K562 (cell line): ENCODE measurements at regions not wholly inside any gene's neighbourhood (a gene's known extent, or its start where the extent isn't known, plus 50 kb on each side); places are given as distances from the start of the nearest gene placed in this dataset.

Experiments used
- E2F4 ChIP-seq: sonication (generic); formaldehyde crosslinking; IDR thresholded peaks from 2 replicates; pipeline ENCODE4 v1.8.0; 2022; ENCODE audit warnings: mild to moderate bottlenecking, low read depth, missing genetic modification reagents
- ELF2 ChIP-seq: fragments of 250-450 bp; sonication (Bioruptor Pico); IDR thresholded peaks from 2 replicates; pipeline ENCODE4 v1.5.0; 2021; ENCODE audit warnings: mild to moderate bottlenecking
- ETV1 ChIP-seq: fragments of 450-650 bp; conservative IDR thresholded peaks from 2 replicates; pipeline ENCODE4 v1.6.1; 2016; ENCODE audit warnings: missing genetic modification characterization, control low read depth, low read depth, missing compliant biosample characterization
- EZH2 ChIP-seq: IDR thresholded peaks from 2 replicates; pipeline ENCODE4 v1.6.1; 2012; ENCODE audit warnings: low read depth, mild to moderate bottlenecking, inconsistent platforms, low read length, borderline replicate concordance
- FOXA3 ChIP-seq, 2 experiments: fragments of 450-650 bp in 1 of 2; sonication (generic) in 1 of 2; formaldehyde crosslinking; IDR thresholded peaks in 1 of 2; conservative IDR thresholded peaks in 1 of 2; 2 replicates each; pipeline versions ENCODE4 v1.4.0 to v1.8.0; 2020 to 2022; ENCODE audit warnings: mild to moderate bottlenecking in 2 of 2, missing genetic modification reagents in 1 of 2
- HBP1 ChIP-seq: fragments of 450-650 bp; formaldehyde crosslinking; IDR thresholded peaks from 2 replicates; pipeline ENCODE4 v1.4.0; 2022; ENCODE audit warnings: missing genetic modification characterization
- KDM2B ChIP-seq: fragments of 250-450 bp; sonication (Bioruptor Pico); IDR thresholded peaks from 2 replicates; pipeline ENCODE4 v1.8.0; 2021; ENCODE audit warnings: mild to moderate bottlenecking, moderate library complexity
- LCOR ChIP-seq: sonication (generic); formaldehyde crosslinking; IDR thresholded peaks from 2 replicates; pipeline ENCODE4 v1.8.0; 2022; ENCODE audit warnings: mild to moderate bottlenecking, missing genetic modification reagents
- MAFF ChIP-seq: IDR thresholded peaks from 2 replicates; pipeline ENCODE4 v1.6.1; 2012; ENCODE audit warnings: low read length, improper control_type of control experiment
- MAZ ChIP-seq, 2 experiments: fragments of 450-650 bp in 1 of 2; sonication (generic) in 1 of 2; formaldehyde crosslinking; IDR thresholded peaks in 1 of 2; conservative IDR thresholded peaks in 1 of 2; 2 replicates each; pipeline versions ENCODE4 v1.4.0 to v1.5.0; 2020; ENCODE audit warnings: mild to moderate bottlenecking in 1 of 2, missing genetic modification reagents in 1 of 2
- MTA3 ChIP-seq: fragments of 450-650 bp; formaldehyde crosslinking; IDR thresholded peaks from 2 replicates; pipeline ENCODE4 v1.6.1; 2017; ENCODE audit warnings: mild to moderate bottlenecking, borderline replicate concordance
- PREB ChIP-seq: sonication (generic); formaldehyde crosslinking; IDR thresholded peaks from 2 replicates; pipeline ENCODE4 v1.8.1; 2023; ENCODE audit warnings: mild to moderate bottlenecking, missing genetic modification reagents
- RAD51 ChIP-seq: fragments of 450-650 bp; IDR thresholded peaks from 2 replicates; pipeline ENCODE4 v1.7.1; 2016; ENCODE audit warnings: low read depth, mild to moderate bottlenecking, borderline replicate concordance
- TBL1XR1 ChIP-seq, 2 experiments: IDR thresholded peaks; 2 replicates each; pipeline ENCODE4 v1.6.1; 2012; ENCODE audit warnings: improper control_type of control experiment in 2 of 2, low read length in 2 of 2, mild to moderate bottlenecking in 1 of 2
- TCF7L2 ChIP-seq: fragments of 150-350 bp; IDR thresholded peaks from 2 replicates; pipeline ENCODE4 v1.6.1; 2016; ENCODE audit warnings: low read depth, mild to moderate bottlenecking, low read length, moderate library complexity
- USF1 ChIP-seq: sonication (generic); formaldehyde crosslinking; IDR thresholded peaks from 2 replicates; pipeline ENCODE4 v1.9.0; 2022; ENCODE audit warnings: mild to moderate bottlenecking, missing genetic modification reagents
- ZBED1 ChIP-seq: IDR thresholded peaks from 2 replicates; pipeline ENCODE4 v1.6.1; 2014
- ZBTB7A ChIP-seq: IDR thresholded peaks from 2 replicates; pipeline ENCODE4 v1.6.1; 2011; ENCODE audit warnings: low read depth, mild to moderate bottlenecking, low read length, moderate library complexity, borderline replicate concordance; ENCODE audit not compliant: control insufficient read depth
- ZNF436 ChIP-seq: fragments of 250-450, 450-650 bp; sonication (Bioruptor Pico); formaldehyde crosslinking; IDR thresholded peaks from 2 replicates; pipeline ENCODE4 v1.7.0; 2020; ENCODE audit warnings: mild to moderate bottlenecking
- ZNF639 ChIP-seq, 2 experiments: fragments of 200-800 bp in 1 of 2; sonication (Bioruptor generic) in 1 of 2; sonication (generic) in 1 of 2; formaldehyde crosslinking in 1 of 2; IDR thresholded peaks in 1 of 2; conservative IDR thresholded peaks in 1 of 2; 2 replicates each; pipeline versions ENCODE4 v1.5.0 to v1.6.1; 2016 to 2020; ENCODE audit warnings: missing compliant biosample characterization in 1 of 2, missing genetic modification characterization in 1 of 2, missing genetic modification reagents in 1 of 2
- ZNF717 ChIP-seq: fragments of 250-450 bp; sonication (Bioruptor Pico); IDR thresholded peaks from 2 replicates; pipeline ENCODE4 v1.5.0; 2021

- TF ChIP-seq MTA3, result 0 out of 2 replicates have a peak, but pooled peaks have one; percentile 51
- TF ChIP-seq ETV1, result no peak
- TF ChIP-seq KDM2B (CRISPR knock-in tag), result no peak
- no peak for TF ChIP-seq HBP1 (CRISPR knock-in tag)
- TF ChIP-seq USF1 (CRISPR knock-in tag), result no peak
- TF ChIP-seq ZBTB7A, result no peak
- peak; percentile 50; the same call in 1 of the 2 replicates for TF ChIP-seq MAFF
- TF ChIP-seq ZBED1, result peak; percentile 67; the same call in 1 of the 2 replicates
- TF ChIP-seq E2F4 (CRISPR knock-in tag), result no peak
- TF ChIP-seq ELF2 (CRISPR knock-in tag), result no peak
- TF ChIP-seq ZNF639 (CRISPR knock-in tag; conservative IDR thresholded peaks at IDR 0.05 in 1 of 2, IDR thresholded peaks at IDR 0.05 in 1 of 2), result peak in 1 of 2 experiments; percentile 39; a peak in 1 of 4 replicates
- TF ChIP-seq MAZ (CRISPR knock-in tag; conservative IDR thresholded peaks at IDR 0.05 in 1 of 2, IDR thresholded peaks at IDR 0.05 in 1 of 2), result peak in 1 of 2 experiments; percentile 10; a peak in 1 of 4 replicates
- TF ChIP-seq ZNF436 (CRISPR knock-in tag), result no peak
- no peak for TF ChIP-seq FOXA3 (CRISPR knock-in tag; conservative IDR thresholded peaks at IDR 0.05 in 1 of 2, IDR thresholded peaks at IDR 0.05 in 1 of 2)
- no peak for TF ChIP-seq ZNF717 (CRISPR knock-in tag)
- TF ChIP-seq RAD51, result no peak
- TF ChIP-seq LCOR (CRISPR knock-in tag), result 0 out of 2 replicates have a peak, but pooled peaks have one; percentile 58
- no peak for TF ChIP-seq TCF7L2
- no peak for TF ChIP-seq PREB
- peak; percentile 61 to 86; a peak in 3 of 4 replicates for TF ChIP-seq TBL1XR1 (IDR thresholded peaks at IDR 0.05; ENCODE audit: low read length in 2 of 2)
- no peak for TF ChIP-seq EZH2
Measured at GRCh38 chrX:80511969-80512760, 91.9 kb downstream of the TENT5D start (continued).
